ENCODE measurements at regions not wholly inside any gene's neighbourhood (a gene's known extent, or its start where the extent isn't known, plus 50 kb on each side); places are given as distances from the start of the nearest gene placed in this dataset.

- DNase-seq (ENCODE audit: low read depth) = peak; percentile 88
Measured at GRCh38 chr7:47690902-47691558, 109.1 kb upstream of the TNS3 start.

- no peak for DNase-seq (ENCODE audit: low read depth)
Measured at GRCh38 chr7:47689558-47689957, 107.6 kb upstream of the TNS3 start.

GRCh38 chr7:47688311-47689100, 106.6 kb upstream of the TNS3 start:
- no peak for DNase-seq (ENCODE audit: low read depth)

GRCh38 chr7:47685712-47686376, 103.9 kb upstream of the TNS3 start:
- DNase-seq (ENCODE audit: low read depth) = no peak

GRCh38 chr7:47685151-47685550, 103.2 kb upstream of the TNS3 start:
- no peak for DNase-seq (ENCODE audit: low read depth)

GRCh38 chr7:47684728-47685127, 102.8 kb upstream of the TNS3 start:
- no peak for DNase-seq (ENCODE audit: low read depth)

GRCh38 chr7:47683485-47683898, 101.6 kb upstream of the TNS3 start:
- no peak for DNase-seq (ENCODE audit: low read depth)

- DNase-seq (ENCODE audit: low read depth) = no peak
Measured at GRCh38 chr7:47682874-47683273, 101.0 kb upstream of the TNS3 start.

- DNase-seq (ENCODE audit: low read depth) = no peak
Measured at GRCh38 chr7:47681249-47681810, 99.4 kb upstream of the TNS3 start.

- no peak for DNase-seq (ENCODE audit: low read depth)
Measured at GRCh38 chr7:47678641-47679380, 96.9 kb upstream of the TNS3 start.

GRCh38 chr7:47677664-47678063, 95.8 kb upstream of the TNS3 start:
- DNase-seq (ENCODE audit: low read depth) = peak; percentile 58

GRCh38 chr7:47677093-47677492, 95.2 kb upstream of the TNS3 start:
- DNase-seq (ENCODE audit: low read depth) = no peak

- no peak for DNase-seq (ENCODE audit: low read depth)
Measured at GRCh38 chr7:47672977-47673381, 91.1 kb upstream of the TNS3 start.

GRCh38 chr7:47672271-47672791, 90.4 kb upstream of the TNS3 start:
- DNase-seq (ENCODE audit: low read depth) = no peak

- DNase-seq (ENCODE audit: low read depth) = no peak
Measured at GRCh38 chr7:47671358-47671757, 89.4 kb upstream of the TNS3 start.

- DNase-seq (ENCODE audit: low read depth) = no peak
Measured at GRCh38 chr7:47670729-47671128, 88.8 kb upstream of the TNS3 start.

- no peak for DNase-seq (ENCODE audit: low read depth)
Measured at GRCh38 chr7:47669901-47670384, 88.0 kb upstream of the TNS3 start.

- peak; percentile 77 for DNase-seq (ENCODE audit: low read depth)
Measured at GRCh38 chr7:47669178-47669891, 87.4 kb upstream of the TNS3 start.

GRCh38 chr7:47666164-47666862, 84.4 kb upstream of the TNS3 start:
- DNase-seq (ENCODE audit: low read depth) = no peak

GRCh38 chr7:47664650-47665195, 82.8 kb upstream of the TNS3 start:
- no peak for DNase-seq (ENCODE audit: low read depth)

Data from GM04504 (cell line).